Breast epithelium (tissue), 4 donors: ENCODE measurements at regions not wholly inside any gene's neighbourhood (a gene's known extent, or its start where the extent isn't known, plus 50 kb on each side); places are given as distances from the start of the nearest gene placed in this dataset.

Experiments used
- DNase-seq, 2 donors: peaks; one replicate each; pipeline ENCODE4 v3.0.0-alpha.2; 2019; ENCODE audit warnings: low spot score in 2 of 2
- H3K27ac ChIP-seq, 2 donors: fragments of 200-600 bp; sonication (generic) in 1 of 2; one replicate each; pipeline ENCODE4 v1.5.1; 2016 to 2019; ENCODE audit warnings: mild to moderate bottlenecking in 1 of 2
- H3K27me3 ChIP-seq, 2 donors: fragments of 200-600 bp; sonication (generic) in 1 of 2; one replicate each; pipeline versions ENCODE4 v1.5.1 to v1.6.0; 2017 to 2019; ENCODE audit warnings: control low read depth in 1 of 2, mild to moderate bottlenecking in 1 of 2
- H3K36me3 ChIP-seq: fragments of 200-600 bp; one replicate; pipeline ENCODE4 v1.5.1; 2019
- H3K4me1 ChIP-seq, 2 donors: fragments of 200-600 bp; sonication (generic); one replicate each; pipeline ENCODE4 v1.5.1; 2016 to 2019; ENCODE audit warnings: control low read depth in 1 of 2
- H3K4me3 ChIP-seq, 3 donors: fragments of 200-600 bp; sonication (generic); 1 replicate in 2 of 3; 2 replicates in 1 of 3; pipeline ENCODE4 v1.5.1; 2016 to 2019; ENCODE audit warnings: mild to moderate bottlenecking in 3 of 3, moderate library complexity in 2 of 3
- H3K9me3 ChIP-seq, 2 donors: fragments of 200-600 bp; sonication (generic) in 1 of 2; one replicate each; pipeline ENCODE4 v1.5.1; 2016 to 2019; ENCODE audit warnings: control low read depth in 1 of 2
- CTCF ChIP-seq, 3 donors: fragments of 450-650 bp; IDR thresholded peaks; one replicate each; pipeline ENCODE4 v1.5.1; 2016 to 2017; ENCODE audit warnings: antibody characterized with exemption in 3 of 3, mild to moderate bottlenecking in 3 of 3, moderate library complexity in 3 of 3
- POLR2A ChIP-seq: fragments of 450-650 bp; IDR thresholded peaks from one replicate; pipeline ENCODE4 v1.6.1; 2016; ENCODE audit warnings: antibody characterized with exemption, mild to moderate bottlenecking, moderate library complexity
- POLR2AphosphoS5 ChIP-seq, 3 donors: sonication (generic); formaldehyde crosslinking; IDR thresholded peaks; one replicate each; pipeline ENCODE4 v1.6.1; 2017; ENCODE audit warnings: antibody characterized with exemption in 3 of 3
- intact Hi-C: fragments of 100-400 bp; cut with DNase I; formaldehyde crosslinking; loops from one replicate; pipeline ENCODE4 v1.15.1; 2023; ENCODE audit warnings: low total_unique reads

- Histone ChIP-seq H3K27ac (no peak overlapping the region), H3K36me3 (no peaks in the 10 kb centered on the region), H3K4me3 (no peak overlapping the region), H3K27me3 (no peaks in the 10 kb centered on the region), H3K4me1 (no peaks in the 10 kb centered on the region), H3K9me3 (no peaks in the 10 kb centered on the region)
- DNase-seq = no peak
- intact Hi-C loops = no loop called here
- TF ChIP-seq POLR2AphosphoS5 (IDR thresholded peaks at IDR 0.05) = no peak
- TF ChIP-seq CTCF (IDR thresholded peaks at IDR 0.05) = no peak
- no peak for TF ChIP-seq POLR2A
Observed at GRCh38 chr1:166603296-166603695, 236.0 kb upstream of the POGK start.

DNA sequence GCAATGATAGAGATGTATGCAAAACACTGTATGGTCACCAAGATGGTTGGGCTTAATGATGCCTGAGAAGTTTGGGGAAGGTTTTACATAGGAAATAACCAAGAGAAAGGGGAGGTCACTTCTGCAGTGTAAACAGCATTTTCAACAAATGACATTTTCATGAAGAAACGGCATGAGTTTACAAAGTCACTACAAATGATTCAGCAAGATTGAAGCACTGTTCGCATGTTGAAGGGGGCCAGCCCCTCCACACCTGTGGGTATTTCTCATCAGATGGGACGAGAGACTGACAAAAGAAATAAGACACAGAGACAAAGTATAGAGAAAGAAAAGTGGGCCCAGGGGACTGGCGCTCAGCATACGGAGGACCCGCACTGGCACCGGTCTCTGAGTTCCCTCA, 234.1 kb upstream of the POGK start:
- Histone ChIP-seq H3K9me3 (no peaks in the 10 kb centered on the region), H3K27ac (no peak overlapping the region), H3K36me3 (no peaks in the 10 kb centered on the region), H3K27me3 (no peaks in the 10 kb centered on the region), H3K4me3 (no peak overlapping the region), H3K4me1 (no peaks in the 10 kb centered on the region)
- TF ChIP-seq POLR2AphosphoS5 (IDR thresholded peaks at IDR 0.05) (no peak), CTCF (IDR thresholded peaks at IDR 0.05) (no peak), POLR2A (no peak)
- intact Hi-C loops = no loop called here
- no peak for DNase-seq

DNA sequence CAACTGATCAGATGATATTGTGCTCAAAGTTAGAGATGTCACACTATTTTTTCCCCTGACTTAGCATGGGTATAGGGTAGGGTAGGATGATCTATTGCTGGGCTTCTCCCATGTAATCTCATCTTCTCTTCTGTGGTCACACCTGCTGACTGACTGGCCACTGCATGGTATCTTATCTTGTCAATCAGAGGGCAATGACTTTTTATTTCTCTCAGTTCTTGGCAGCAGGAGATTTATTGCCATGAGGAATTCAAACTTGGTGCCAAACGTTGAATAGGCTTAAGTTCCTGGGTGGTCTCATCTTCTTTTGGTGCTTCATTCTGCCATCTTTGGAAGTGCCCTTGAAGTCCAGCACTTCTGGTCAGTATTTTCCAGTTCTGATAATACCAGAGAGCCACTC, 226.4 kb upstream of the POGK start:
- no peak for DNase-seq
- Histone ChIP-seq H3K4me3 (no peak overlapping the region), H3K9me3 (no peaks in the 10 kb centered on the region), H3K36me3 (no peaks in the 10 kb centered on the region), H3K4me1 (no peaks in the 10 kb centered on the region), H3K27ac (no peak overlapping the region), H3K27me3 (no peaks in the 10 kb centered on the region)
- intact Hi-C loops = no loop called here
- TF ChIP-seq POLR2AphosphoS5 (IDR thresholded peaks at IDR 0.05) (no peak), POLR2A (no peak), CTCF (IDR thresholded peaks at IDR 0.05) (no peak)

DNA sequence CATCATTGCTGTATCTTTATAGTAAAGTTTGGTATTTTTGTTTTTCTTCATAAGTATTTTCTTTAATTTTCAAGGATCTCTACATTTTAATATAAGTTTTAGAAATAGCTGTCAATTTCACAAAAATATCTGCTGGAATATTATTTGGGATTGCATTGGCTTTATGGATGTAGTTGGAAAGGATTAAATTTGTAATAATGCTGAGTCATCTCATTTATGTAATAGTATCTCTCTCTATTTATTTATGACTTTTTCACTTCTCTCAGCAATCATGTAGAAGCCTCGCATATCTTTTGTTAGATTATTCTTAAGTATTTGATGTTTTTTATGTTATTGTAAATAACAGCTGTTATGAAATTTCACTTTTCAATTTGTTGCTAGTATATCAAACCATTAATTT, 223.1 kb upstream of the POGK start:
- intact Hi-C loops = no loop called here
- Histone ChIP-seq H3K9me3 (no peaks in the 10 kb centered on the region), H3K27me3 (no peaks in the 10 kb centered on the region), H3K36me3 (no peaks in the 10 kb centered on the region), H3K4me3 (no peak overlapping the region), H3K4me1 (no peaks in the 10 kb centered on the region), H3K27ac (no peak overlapping the region)
- no peak for DNase-seq
- TF ChIP-seq CTCF (IDR thresholded peaks at IDR 0.05) = no peak
- TF ChIP-seq POLR2AphosphoS5 (IDR thresholded peaks at IDR 0.05) = no peak
- TF ChIP-seq POLR2A = no peak

GRCh38 chr1:166626711-166627110, 212.6 kb upstream of the POGK start:
- H3K4me1 ChIP-seq = no peaks in the 10 kb centered on the region
- no peak overlapping the region for H3K27ac ChIP-seq
- H3K36me3 ChIP-seq = no peaks in the 10 kb centered on the region
- H3K27me3 ChIP-seq = no peaks in the 10 kb centered on the region
- DNase-seq = no peak
- no peaks in the 10 kb centered on the region for H3K9me3 ChIP-seq
- intact Hi-C loops = no loop called here
- no peak for TF ChIP-seq POLR2AphosphoS5 (IDR thresholded peaks at IDR 0.05)
- TF ChIP-seq CTCF (IDR thresholded peaks at IDR 0.05) = no peak
- TF ChIP-seq POLR2A = no peak
- H3K4me3 ChIP-seq = no peak overlapping the region
